Panc1 (cell line): ENCODE measurements at regions not wholly inside any gene's neighbourhood (a gene's known extent, or its start where the extent isn't known, plus 50 kb on each side); places are given as distances from the start of the nearest gene placed in this dataset.

ENCODE experiments used
- ATAC-seq: fragments of 200-7000 bp; cut with Tn5 transposase; 2 replicates; pipeline ENCODE4 v1.9.1; 2020; ENCODE audit warnings: mild to moderate bottlenecking, moderate library complexity
- BruUV-seq: library from RNA; stranded (reverse); fragments of 400-500 nt; replicated peaks from 2 replicates; lab custom pipeline; 2021; lab: Mats Ljungman, UMichigan
- CTCF ChIA-PET: fragments of 300-600 bp; sonication (Branson Sonifier 250); formaldehyde crosslinking; loops from one replicate; lab custom pipeline; 2022; ENCODE audit warnings: antibody characterized with exemption; lab: Charles Lee
- POLR2A ChIA-PET: fragments of 300-600 bp; sonication (Branson Sonifier 250); formaldehyde crosslinking; loops from one replicate; lab custom pipeline; 2022; ENCODE audit warnings: antibody characterized with exemption; lab: Charles Lee
- DNase-seq: peaks from one replicate; pipeline ENCODE4 v3.0.0-alpha.2; 2010; ENCODE audit warnings: low read depth, low spot score
- H3K27ac ChIP-seq: 2 replicates; pipeline ENCODE4 v1.5.1; 2011; ENCODE audit warnings: mild to moderate bottlenecking, low read length, inconsistent platforms
- H3K27me3 ChIP-seq: fragments of 200-500 bp; sonication (Bioruptor generic); 2 replicates; pipeline ENCODE4 v1.6.0; 2014; ENCODE audit warnings: low read length, inconsistent platforms; ENCODE audit not compliant: control insufficient read depth, insufficient read depth
- H3K36me3 ChIP-seq: fragments of 200-500 bp; sonication (Bioruptor generic); 2 replicates; pipeline ENCODE4 v1.5.1; 2014; ENCODE audit warnings: inconsistent platforms, mild to moderate bottlenecking, low read length, moderate library complexity; ENCODE audit not compliant: control insufficient read depth, insufficient read depth
- H3K4me1 ChIP-seq: 2 replicates; pipeline ENCODE4 v1.5.1; 2011; ENCODE audit warnings: inconsistent platforms, mild to moderate bottlenecking, low read length, moderate library complexity; ENCODE audit not compliant: control insufficient read depth, insufficient read depth
- H3K4me3 ChIP-seq, 2 experiments: 2 replicates each; pipeline ENCODE4 v1.5.1; 2011 to 2012; ENCODE audit warnings: low read depth in 2 of 2, low read length in 2 of 2, mild to moderate bottlenecking in 2 of 2, inconsistent platforms in 1 of 2, moderate library complexity in 1 of 2
- H3K9me3 ChIP-seq: fragments of 200-500 bp; sonication (Bioruptor generic); 2 replicates; pipeline ENCODE4 v1.5.1; 2014; ENCODE audit warnings: low read depth, mild to moderate bottlenecking, inconsistent platforms, low read length, moderate library complexity; ENCODE audit not compliant: control insufficient read depth, insufficient read depth
- POLR2AphosphoS5 ChIP-seq: IDR thresholded peaks from 2 replicates; pipeline ENCODE4 v1.6.1; 2012; ENCODE audit warnings: mild to moderate bottlenecking, low read depth, low read length, moderate library complexity
- SIN3A ChIP-seq: IDR thresholded peaks from 2 replicates; pipeline ENCODE4 v1.6.1; 2012; ENCODE audit warnings: low read depth, mild to moderate bottlenecking, low read length, moderate library complexity, borderline replicate concordance; ENCODE audit not compliant: insufficient read depth
- TCF7L2 ChIP-seq: IDR thresholded peaks from 2 replicates; pipeline ENCODE4 v1.6.1; 2011; ENCODE audit warnings: mild to moderate bottlenecking, low read depth, low read length, inconsistent platforms
- in situ Hi-C: cut with HindIII; loops from 2 replicates; pipeline ENCODE4 v1.10.0; 2016; ENCODE audit warnings: low sequenced_read_pairs, low pct_unique_long_range_greater_than_20kb
- intact Hi-C: fragments of 100-400 bp; cut with micrococcal nuclease; formaldehyde crosslinking; loops from one replicate; pipeline ENCODE4 v1.10.0; 2022; ENCODE audit not compliant: unreplicated experiment
- TF ChIP-seq, protein P1 (sequence below): fragments of 450-650 bp; IDR thresholded peaks from 2 replicates; pipeline ENCODE4 v1.5.1; 2017; ENCODE audit warnings: mild to moderate bottlenecking
- TF ChIP-seq, protein P2 (sequence below), 2 experiments: IDR thresholded peaks; 2 replicates each; pipeline ENCODE4 v1.6.1; 2011 to 2012; ENCODE audit warnings: low read depth in 2 of 2, control low read depth in 1 of 2, low read length in 1 of 2, mild to moderate bottlenecking in 1 of 2, moderate library complexity in 1 of 2; ENCODE audit not compliant: insufficient read depth in 1 of 2

DNA sequence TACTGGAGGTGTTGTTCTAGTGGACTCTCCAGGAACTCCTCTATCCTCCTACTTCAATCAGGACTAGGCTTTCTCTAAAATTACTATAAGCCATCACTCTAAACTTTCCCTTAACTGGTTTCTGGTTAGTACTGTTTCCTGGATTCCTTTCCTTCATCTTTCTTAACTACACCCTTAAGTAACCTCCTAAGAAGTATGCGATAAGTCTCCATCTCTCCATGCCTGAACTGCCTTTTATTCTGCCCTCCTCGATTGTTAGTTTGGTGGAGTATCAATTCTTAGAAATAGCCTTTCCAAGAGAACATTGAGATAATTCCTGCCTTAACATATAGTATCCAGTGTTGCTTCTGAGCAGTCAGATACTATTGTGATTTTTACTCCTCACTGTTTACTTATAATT, 162.9 kb upstream of the PDE4B start:
- no peak overlapping the region for H3K4me3 ChIP-seq
- H3K4me1 ChIP-seq, result no peaks in the 10 kb centered on the region
- no peaks in the 10 kb centered on the region; the same call in 1 of the 2 replicates for H3K36me3 ChIP-seq
- in situ Hi-C loops (no loop called here), intact Hi-C loops (no loop called here)
- no peak for TF ChIP-seq TCF7L2
- TF ChIP-seq, protein P1, sequence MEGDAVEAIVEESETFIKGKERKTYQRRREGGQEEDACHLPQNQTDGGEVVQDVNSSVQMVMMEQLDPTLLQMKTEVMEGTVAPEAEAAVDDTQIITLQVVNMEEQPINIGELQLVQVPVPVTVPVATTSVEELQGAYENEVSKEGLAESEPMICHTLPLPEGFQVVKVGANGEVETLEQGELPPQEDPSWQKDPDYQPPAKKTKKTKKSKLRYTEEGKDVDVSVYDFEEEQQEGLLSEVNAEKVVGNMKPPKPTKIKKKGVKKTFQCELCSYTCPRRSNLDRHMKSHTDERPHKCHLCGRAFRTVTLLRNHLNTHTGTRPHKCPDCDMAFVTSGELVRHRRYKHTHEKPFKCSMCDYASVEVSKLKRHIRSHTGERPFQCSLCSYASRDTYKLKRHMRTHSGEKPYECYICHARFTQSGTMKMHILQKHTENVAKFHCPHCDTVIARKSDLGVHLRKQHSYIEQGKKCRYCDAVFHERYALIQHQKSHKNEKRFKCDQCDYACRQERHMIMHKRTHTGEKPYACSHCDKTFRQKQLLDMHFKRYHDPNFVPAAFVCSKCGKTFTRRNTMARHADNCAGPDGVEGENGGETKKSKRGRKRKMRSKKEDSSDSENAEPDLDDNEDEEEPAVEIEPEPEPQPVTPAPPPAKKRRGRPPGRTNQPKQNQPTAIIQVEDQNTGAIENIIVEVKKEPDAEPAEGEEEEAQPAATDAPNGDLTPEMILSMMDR, result no peak
- TF ChIP-seq SIN3A, result no peak
- TF ChIP-seq, protein P2, sequence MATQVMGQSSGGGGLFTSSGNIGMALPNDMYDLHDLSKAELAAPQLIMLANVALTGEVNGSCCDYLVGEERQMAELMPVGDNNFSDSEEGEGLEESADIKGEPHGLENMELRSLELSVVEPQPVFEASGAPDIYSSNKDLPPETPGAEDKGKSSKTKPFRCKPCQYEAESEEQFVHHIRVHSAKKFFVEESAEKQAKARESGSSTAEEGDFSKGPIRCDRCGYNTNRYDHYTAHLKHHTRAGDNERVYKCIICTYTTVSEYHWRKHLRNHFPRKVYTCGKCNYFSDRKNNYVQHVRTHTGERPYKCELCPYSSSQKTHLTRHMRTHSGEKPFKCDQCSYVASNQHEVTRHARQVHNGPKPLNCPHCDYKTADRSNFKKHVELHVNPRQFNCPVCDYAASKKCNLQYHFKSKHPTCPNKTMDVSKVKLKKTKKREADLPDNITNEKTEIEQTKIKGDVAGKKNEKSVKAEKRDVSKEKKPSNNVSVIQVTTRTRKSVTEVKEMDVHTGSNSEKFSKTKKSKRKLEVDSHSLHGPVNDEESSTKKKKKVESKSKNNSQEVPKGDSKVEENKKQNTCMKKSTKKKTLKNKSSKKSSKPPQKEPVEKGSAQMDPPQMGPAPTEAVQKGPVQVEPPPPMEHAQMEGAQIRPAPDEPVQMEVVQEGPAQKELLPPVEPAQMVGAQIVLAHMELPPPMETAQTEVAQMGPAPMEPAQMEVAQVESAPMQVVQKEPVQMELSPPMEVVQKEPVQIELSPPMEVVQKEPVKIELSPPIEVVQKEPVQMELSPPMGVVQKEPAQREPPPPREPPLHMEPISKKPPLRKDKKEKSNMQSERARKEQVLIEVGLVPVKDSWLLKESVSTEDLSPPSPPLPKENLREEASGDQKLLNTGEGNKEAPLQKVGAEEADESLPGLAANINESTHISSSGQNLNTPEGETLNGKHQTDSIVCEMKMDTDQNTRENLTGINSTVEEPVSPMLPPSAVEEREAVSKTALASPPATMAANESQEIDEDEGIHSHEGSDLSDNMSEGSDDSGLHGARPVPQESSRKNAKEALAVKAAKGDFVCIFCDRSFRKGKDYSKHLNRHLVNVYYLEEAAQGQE (IDR thresholded peaks at IDR 0.05; ENCODE audit: insufficient read depth in 1 of 2, low read depth in 2 of 2, low read length in 1 of 2), result no peak
- TF ChIP-seq POLR2AphosphoS5, result no peak
- H3K27me3 ChIP-seq, result no peaks in the 10 kb centered on the region
- POLR2A ChIA-PET, result no interaction called here
- no TSS peak for BruUV-seq
- ATAC-seq (no peak), DNase-seq (no peak)
- CTCF ChIA-PET, result no interaction called here
- H3K27ac ChIP-seq, result no peak overlapping the region
- no peaks in the 10 kb centered on the region for H3K9me3 ChIP-seq

DNA sequence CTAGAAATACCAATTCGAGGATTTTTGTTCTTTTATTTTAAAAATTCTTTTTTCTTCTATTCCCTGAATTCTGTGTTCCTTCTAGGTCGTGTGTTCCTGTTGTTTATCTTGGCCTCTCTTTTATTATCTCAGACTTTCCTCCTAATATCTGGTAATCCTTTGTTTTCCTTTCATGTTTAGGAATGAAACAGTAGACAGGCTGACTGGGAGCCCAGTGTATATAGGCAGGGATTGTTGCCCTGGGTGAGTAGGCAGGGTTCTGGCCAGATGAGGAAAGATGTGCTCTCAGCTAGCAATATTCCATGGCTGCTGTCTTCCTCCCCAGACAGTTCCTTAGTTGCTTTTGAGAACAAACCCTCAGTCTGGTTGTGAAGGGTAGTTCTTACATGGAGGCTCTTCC, 161.8 kb upstream of the PDE4B start:
- intact Hi-C loops, result no loop called here
- H3K27ac ChIP-seq, result no peak overlapping the region
- in situ Hi-C loops, result no loop called here
- H3K27me3 ChIP-seq, result no peaks in the 10 kb centered on the region
- no peaks in the 10 kb centered on the region for H3K9me3 ChIP-seq
- no peak overlapping the region for H3K4me3 ChIP-seq
- ChIA-PET CTCF (interaction anchor here (0.6 kb wide), 1 partner anchor 44 kb away, joined by 7 read pairs; no protein-coding TSS in a partner anchor), POLR2A (no interaction called here)
- no peaks in the 10 kb centered on the region; the same call in 1 of the 2 replicates for H3K36me3 ChIP-seq
- TF ChIP-seq POLR2AphosphoS5 (no peak), SIN3A (no peak), TCF7L2 (no peak)
- TF ChIP-seq, protein P1, result no peak
- TF ChIP-seq, protein P2 (IDR thresholded peaks at IDR 0.05; ENCODE audit: insufficient read depth in 1 of 2, low read depth in 2 of 2, low read length in 1 of 2), result no peak
- H3K4me1 ChIP-seq, result no peaks in the 10 kb centered on the region
- ATAC-seq, result no peak
- BruUV-seq, result no TSS peak
- no peak for DNase-seq
